ENCODE measurements at regions not wholly inside any gene's neighbourhood (a gene's known extent, or its start where the extent isn't known, plus 50 kb on each side); places are given as distances from the start of the nearest gene placed in this dataset.
"Not testable (repeated sequence)": the region's sequence is repeated elsewhere in the genome, so short reads cannot be mapped to it uniquely, and the experiment has no call there.

DNA sequence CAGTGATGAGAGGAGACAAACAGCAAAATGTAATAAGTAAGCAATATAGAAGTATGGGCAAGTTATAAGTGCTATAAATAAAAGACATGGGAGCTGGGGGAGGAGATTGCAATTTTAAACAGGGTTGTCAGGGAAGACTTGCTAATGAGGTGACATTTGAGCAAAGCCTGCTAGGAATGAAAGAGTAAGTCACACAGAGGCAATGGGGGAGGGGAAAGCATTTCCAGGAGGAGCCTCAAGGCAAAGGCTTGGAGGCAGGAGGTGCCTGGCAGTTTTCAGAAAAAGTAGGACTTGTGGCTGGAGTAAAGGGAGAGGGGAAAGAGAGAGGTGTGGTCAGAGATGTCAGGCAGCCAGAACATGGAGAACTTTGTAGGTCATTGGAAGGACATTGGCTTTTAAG, 124.4 kb upstream of the NMUR2 start:
- no peak for DNase-seq

DNA sequence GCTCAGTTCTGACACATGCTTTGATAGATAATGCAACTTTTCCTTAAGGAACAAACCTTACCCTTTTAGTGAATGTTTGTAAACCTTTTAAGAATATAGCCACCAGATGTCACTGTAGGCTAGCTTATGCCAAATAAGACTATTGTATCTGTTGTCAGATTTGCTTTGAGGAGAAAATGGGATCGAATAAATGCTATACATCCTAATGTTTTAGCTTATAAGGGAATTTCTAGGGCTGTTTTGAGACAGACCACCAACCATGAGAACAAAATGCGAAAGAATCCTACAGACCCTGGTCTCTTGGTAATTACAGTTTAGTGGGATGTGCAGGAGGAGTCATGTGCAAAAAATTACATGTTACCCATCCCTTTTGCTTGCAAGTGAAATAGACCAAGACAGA, 127.6 kb upstream of the NMUR2 start:
- no peak for DNase-seq

DNA sequence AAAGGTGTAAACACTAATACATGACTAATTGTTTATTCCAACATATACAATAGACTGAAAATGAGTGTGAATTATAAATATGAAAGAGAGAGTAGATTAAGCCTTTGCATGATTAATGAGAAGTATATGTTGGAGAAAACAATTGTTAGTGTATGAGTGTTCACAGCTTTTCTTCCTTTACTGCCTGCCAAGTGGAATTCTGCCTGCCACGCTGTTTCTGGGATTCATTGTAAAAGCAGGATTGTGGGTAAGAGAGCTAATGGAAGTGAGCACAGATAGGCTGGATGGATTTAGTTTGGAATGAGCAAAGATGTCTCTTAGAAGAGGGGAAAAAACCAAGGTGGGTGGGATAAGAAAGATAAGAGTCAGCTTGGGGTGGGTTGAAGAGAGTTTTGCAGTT, 129.6 kb upstream of the NMUR2 start:
- DNase-seq, result no peak

DNA sequence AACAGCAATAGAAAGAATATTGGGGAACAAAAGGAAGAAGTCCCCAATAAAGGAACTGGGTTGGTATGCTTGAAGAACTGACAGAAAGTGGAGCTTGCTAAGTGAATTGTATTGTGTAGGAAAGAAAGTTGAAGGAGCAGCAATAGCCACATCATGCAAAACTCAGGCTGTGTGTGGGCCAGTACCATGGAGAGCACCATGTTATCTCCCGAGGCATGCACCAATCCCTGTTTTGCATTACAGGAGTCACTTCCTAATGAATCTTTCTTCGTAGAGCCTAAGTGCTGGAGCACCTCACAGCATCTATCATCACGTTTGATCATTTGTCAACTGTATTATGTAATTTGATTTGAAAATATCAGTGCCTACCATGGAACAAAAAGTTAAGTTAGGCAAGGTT, 137.7 kb upstream of the NMUR2 start:
- DNase-seq, result no peak

DNA sequence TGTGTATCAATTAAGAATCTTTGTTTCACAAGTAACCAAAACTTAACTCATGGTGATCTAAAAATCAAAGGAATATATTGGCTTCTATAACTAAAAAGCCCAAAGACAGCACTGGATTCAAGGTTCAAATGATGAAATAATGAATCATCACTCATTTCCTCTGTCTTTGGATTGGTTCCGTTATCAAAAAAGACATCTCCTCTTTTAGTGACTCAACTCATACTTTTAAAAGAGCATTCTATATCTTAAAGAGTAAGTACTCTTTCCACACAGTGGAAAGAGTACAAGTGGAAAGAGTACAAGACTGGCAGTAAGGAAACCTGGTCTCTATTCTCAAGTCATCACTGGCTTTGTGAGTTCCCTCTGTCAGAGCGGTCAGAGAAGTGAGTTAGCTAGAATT, 141.4 kb upstream of the NMUR2 start:
- DNase-seq, result no peak

DNA sequence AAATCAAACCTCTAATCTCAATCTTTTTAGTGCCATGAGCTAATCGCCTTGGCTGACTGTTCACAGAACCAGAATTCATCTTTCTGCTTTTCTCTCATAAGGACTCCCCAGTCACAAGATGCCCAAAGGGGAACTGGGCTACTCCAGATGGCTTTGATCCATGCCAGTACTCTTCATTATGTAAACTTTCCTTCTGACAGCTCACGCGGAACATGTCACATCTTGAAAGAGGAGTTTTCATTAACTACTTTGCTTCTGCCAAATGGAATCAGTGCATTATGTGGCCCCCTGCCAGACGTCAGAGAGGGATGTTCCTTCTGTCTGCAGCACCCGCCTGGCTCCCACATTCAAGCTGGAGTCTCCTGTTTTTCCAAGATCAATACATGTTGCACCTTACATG, 142.1 kb upstream of the NMUR2 start:
- DNase-seq, result no peak

DNA sequence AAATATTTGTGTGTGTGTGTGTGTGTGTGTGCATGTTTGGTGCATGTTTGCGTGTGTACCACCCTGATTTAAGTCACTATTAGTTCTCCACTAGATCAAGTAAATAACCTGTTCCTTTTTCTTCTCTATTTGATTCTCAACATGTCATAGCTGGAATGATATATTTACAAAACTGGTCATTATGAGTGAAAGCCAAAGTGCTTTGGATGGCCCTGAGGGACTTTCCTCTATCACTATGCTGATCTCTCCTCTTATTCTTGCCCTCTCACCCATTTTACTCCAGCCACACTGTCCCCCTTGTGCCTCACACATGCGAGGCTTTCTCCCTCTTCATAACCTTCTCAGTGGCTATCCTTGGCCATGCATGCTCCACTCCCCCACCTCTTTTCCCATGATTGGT, 144.6 kb upstream of the NMUR2 start:
- DNase-seq, result no peak

DNA sequence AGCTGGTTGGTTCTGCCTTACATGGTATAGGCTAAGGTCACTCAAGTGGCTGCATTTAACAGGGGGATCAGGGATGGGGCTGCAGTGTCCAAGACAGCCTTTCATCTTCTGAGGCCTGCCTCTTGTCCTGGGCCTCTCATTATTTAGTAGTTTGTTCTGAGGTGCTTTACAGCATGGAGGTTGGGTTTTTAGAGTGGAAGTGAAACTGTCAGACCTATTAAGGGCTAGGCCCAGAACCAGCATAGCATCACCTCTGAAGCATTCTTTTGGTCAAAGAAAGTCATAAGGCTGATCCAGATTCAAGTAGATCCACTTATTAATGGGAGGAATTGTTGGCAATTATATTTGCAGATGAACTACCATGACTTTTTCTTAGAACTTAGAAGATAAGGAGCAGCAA, 146.0 kb upstream of the NMUR2 start:
- DNase-seq, result no peak

DNA sequence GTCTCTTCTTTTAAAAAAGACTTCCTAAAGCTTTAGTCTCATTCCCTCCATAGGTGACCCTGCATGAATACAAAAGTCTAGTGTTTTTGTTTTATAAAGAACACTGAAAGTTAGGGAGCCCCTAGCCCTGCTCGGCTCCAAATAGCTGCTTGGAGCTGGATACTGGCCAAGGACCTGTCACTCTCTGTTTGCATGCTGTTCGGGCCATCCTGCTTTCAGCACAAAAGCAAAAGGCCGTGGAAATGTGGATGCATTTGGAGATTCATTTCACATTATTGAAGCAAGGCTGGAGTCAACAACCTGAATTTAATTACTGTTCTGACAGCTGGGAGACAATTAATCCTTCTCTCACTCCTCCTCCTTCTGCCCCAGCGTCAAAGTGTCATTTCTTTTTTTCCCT, 151.7 kb upstream of the NMUR2 start:
- no peak for DNase-seq

DNA sequence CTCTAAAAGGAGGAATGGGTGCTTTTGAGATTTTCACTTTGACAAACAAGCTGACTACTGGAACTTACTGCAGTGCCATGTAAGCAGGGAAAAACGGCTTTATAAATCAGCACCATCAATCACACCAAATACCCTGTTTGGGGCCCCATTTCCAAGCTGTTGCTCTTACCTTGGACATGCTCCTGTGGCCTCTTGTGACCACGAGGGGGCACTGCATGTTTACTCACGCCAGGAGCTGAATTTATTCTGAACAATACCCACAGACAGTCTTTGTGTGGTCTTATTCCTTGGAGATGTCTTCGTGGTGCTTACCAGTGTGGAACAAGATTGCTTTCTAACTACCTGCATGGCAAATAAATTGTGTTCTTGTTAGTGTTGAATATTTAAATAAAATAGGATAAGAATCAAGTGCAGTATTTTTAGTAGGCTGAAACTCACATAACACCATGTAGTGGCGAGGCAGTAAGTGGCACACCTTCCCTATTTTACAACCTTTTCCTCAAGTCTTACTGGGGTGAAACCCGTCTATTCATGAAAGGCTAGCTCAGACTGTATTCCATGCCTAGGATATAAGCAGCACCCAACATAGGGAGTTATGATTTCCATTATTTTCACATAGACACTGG, 155.5 kb upstream of the NMUR2 start:
- no peak for DNase-seq

DNA sequence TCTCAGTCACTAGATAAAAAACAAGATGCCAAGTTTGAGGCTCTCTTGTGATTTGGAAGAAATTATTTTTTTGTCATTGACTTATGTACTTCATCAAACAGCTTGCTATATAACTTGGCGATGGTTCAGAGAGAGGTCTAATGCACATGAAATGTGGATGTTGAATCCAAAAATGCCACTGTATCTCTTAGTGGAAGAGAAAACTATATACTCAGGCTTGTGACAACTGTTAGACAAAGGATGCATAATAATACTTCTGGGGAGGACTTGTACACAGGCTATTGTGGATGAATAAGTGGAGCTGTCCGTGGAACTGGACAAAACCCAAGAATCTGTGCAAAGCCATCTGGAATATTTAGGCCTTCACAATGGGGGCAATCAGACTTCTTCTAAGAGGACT, 162.9 kb upstream of the NMUR2 start:
- no peak for DNase-seq

DNA sequence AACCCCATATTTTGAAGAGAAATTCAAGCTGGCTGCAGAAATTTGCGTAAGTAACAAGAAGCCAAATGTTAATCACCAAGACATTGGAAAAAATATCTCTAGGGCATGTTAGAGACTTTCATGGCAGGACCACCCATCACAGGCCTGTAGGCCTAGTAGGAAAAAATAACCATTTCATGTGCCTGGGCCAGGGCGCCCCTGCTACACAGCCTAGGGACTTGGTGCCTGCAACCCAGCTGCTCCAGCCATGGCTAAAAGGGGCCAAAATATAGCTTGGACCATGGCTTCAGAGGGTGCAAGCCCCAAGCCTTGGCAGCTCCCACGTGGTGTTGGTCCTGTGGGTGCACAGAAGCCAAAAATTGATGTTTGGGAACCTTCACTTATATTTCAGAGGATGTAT, 167.7 kb upstream of the NMUR2 start:
- no peak for DNase-seq

DNA sequence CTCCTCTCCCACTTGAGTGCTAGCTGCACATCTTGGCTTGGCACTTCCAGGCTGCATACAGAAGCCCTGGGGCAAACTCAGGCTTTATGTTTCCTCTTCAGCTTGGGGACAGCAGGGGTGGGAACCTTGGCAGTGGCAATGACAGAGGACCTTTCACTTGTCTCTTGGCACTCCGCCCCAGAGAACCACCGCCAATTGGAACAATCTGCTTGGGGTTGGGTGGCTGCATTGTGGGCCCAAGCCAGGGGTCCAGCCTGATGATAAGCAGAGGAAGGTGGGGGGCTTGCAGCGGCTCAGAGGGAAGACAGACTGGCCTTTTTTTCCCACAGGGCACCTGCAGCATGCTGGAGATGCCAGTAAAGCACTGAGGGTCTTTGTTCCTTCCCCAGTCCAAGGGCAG, 179.0 kb upstream of the NMUR2 start:
- no peak for DNase-seq

DNA sequence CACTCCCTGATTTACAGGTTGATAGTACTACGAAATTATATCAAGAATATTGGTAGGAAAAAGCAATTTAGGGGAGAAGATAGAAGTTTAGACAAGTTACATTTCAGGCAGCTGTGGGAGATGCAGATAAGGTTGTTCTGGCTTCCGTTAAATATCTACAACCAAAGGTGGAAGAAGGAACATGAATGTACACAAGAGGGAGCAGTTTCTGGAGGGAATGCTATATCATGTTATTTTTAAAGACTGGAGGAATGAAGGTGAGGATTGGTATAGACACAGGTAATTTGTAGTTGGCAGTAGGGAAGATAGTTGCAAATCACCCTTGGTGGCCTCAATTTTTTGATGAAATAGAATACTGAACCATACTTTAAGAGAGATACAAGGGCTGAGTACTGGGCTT, 187.3 kb upstream of the NMUR2 start:
- DNase-seq, result no peak

DNA sequence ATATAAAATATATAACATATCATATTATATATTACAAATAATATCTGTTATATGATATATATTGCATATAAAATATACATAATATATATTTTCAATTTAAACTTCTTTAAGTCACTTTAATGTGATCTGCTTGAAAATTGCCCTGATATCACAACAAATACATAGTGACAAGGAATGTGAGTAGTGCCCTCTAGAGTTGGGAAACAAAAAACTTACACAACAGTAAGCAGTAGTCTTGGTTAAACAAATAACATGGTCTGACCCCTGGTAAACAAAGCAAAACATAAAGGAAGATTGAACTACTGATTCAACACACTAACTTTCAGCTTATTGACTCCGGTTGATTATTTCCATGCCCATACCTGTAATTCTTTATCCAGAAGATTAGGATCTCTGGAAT, 188.3 kb upstream of the NMUR2 start:
- no peak for DNase-seq

DNA sequence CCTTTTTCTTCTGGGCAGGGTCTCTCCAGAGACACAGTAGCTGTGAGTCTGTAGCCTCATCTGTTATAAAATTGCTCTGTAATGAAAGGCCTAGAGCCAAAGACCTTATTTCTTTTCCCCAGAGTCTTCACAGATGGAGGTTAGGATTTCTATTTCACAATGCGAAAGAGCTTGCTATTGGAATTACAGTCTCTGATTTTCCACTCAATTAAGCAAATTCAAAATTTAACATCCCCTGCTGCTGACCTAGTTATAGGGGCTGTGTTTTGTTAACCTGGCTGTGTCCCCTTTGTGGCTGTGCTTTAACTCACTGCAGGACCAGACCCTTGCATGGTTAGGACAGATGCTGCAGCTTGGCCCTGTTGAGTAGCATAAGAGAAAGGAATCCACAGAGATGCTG, 190.3 kb upstream of the NMUR2 start:
- no peak for DNase-seq

DNA sequence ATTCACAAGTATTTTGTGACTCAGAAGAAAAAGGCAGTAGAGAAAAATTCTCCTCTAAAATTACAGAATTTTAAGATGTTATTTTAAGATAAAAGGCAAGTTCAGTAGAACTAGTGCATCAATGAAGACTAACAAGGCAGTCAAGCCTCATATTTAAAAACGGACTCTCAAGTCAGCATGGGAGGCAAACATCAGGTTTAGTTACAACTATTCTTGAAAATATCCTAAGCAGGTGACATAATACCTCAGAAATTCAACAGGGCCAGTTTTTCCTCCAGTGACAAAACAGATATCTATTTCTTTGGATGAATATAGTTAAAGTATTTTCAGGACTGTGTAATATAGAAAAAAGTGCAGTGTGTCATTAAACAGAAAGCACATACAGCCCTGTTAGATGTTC, 194.0 kb upstream of the NMUR2 start:
- DNase-seq, result no peak

DNA sequence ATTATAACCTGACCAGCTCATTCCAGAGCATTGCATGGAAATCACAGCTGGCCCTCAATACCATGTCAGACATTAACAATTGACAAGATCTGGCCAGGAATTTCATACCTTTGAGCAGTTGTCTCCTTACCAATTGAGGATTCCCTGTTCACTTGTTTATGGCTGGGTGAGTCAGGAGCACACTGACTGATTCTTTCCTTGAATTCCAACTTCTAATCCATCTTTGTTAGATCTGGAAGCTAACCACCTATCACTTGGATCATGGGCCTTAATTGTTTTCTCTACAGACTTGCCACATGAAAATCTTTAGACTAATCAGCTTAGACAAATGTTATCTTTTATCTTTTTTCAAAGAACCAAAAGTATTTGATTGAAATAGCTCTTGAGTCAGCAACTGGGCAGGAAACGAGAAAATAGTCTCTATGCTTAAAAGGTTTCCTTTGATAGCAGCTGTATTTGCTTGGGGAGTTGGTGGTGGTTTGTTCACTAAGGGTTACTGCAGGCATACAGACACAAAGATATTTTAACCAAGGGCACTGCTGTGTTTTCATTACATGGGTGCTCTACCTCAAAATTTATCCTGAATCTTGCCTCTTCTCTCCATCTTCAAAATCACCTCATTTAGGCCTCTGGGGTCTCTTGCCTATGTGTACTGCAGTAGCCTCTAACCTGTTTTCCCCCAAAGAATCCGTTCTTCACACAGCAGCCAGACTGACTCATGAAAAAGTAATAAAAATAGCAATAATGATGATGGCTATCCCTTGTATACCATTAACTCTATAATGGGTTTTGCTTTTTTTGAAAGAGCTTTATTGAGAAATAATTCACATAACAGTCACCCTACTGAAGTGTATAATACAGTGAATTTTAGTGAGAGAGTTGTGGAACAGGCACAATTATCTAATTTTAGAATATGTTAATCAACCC, 197.0 kb upstream of the NMUR2 start:
- no peak for DNase-seq

DNA sequence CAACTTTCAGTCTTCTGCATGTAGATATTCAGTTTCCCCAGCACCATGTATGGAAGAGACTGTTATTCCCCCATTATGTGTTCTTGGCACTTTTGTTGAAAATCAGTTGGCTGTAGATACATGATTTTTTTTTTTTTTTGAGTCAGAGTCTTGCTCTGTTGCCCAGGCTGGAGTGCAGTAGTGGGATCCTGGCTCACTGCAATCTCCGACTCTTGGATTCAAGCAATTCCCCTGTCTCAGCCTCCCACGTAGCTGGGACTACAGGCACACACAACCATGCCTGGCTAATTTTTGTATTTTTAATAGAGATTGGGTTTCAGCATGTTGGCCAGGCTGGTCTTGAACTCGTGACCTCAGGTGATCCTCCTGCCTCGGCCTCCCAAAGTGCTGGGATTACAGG, 201.0 kb upstream of the NMUR2 start:
- not testable (repeated sequence) for DNase-seq

DNA sequence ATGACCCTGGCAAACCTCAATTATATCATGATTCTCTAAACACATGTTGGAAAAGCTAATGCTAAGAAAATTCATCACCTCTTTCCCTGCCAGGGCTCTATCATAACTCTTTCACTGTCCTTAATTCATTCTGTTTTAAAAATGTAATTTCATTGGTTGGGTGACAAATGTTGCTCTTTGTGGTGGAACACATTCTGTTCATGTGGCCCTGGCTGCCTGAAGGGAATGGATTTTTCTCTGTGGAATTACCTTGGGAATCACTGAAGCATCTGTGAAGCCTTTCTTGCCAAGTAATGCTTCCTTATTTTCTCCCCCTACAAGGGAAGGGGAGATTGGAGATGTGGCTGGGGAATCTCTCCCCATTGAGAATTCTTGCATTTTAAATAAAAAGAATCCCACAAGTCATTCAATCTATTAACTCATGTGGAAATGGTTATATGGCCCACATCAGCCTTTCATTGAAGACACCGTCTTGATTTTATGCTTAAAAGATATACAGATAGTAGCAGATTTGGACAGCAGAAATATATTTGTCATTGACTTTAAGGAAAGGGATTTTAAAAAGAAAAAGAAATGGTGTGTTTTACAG, 201.8 kb upstream of the NMUR2 start:
- no peak for DNase-seq

DNA sequence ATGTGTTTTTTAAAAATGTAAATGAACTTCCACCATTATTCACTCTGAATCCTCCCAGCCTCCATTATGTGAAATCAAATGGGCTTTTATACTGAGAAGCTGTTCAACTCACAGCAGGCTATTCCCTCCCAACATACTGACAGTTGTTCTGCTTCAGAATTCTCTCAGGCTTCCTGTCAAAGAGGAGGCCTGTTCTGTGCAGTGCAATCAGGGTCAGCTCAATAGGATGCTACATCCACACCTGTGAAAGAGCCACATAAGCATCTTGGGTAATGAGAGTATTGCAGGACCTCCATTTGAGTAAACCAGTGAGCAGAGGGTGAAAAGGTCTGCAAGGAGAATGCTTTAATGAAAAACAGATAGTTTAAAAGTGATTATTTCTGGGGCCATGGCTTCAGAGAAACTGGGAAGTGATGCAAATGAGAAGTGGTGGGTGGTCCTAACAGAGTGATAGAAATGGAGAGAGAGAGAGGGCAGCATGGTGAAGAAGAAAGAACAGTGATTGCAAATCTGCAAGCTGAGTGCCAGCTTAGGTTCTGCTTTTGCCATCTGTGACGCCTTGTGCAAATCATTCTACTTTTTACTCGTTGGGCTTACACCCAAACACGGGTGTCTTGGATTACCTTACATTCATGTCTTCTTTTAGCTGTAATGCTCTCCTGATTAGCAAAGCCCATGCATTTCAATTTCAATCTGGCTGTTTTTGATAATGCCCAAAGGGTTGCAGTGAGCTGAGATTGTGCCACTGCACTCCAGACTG, 202.5 kb upstream of the NMUR2 start:
- DNase-seq, result no peak

DNA sequence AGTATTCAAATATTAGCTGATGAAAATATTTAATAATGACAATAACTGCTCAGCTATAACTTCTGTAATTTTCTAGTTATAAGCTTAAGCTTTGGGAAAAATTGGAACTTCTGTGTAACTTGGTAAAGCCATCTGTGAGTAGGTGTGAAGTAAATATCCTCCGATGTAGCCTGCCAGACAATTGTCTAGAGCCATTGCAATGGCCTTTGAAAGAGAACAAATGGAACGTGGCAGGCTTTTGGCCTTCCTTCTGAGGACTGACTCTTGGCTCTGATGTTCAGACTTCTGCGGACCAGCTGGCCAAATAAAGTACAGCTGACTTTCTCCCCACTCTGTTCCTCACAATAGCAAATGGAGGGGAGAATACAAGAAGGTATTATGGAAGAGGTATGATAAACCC, 203.4 kb upstream of the NMUR2 start:
- no peak for DNase-seq

DNA sequence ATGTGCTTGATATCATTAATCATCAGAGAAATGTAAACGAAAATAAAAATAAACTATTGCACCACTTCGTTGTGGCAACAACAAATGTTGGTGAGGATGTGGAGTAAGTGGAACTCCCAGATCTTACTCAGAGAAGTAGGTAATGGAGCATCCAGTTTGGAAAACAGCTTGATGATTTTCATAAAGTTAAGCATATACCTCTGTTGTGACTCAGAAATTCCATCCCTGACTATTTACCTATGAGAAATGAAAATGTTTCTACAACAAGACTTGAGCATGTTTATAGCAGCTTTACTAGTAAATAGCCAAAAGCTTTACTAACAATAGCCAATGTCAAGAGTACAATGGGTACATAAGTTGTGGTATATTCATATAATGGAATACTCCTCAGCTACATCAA, 214.7 kb upstream of the NMUR2 start:
- no peak for DNase-seq

DNA sequence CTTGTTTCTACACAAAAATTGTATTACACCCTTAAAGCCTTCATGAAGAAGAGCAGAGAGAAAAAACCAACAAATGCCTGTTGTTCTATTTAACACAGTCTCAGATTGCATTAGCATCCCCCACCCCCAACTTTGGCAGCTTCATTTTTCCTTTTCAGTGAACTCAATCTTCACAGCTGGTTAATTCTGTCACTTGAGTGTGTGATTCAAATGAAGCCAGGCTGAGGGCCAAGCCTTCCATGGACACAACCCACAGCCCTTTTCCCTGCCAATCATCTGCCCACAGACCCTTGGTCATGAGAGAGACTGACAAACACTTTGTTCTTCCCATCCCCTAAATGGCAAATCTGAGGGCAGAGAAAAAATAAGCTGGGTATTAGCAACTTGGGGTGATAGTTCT, 217.5 kb upstream of the NMUR2 start:
- DNase-seq, result no peak

All from activated CD8-positive, alpha-beta memory T cell treated with anti-CD3 and anti-CD28 coated beads for 24 hours (primary cell).